HG03565 (cell line): ENCODE measurements at regions not wholly inside any gene's neighbourhood (a gene's known extent, or its start where the extent isn't known, plus 50 kb on each side); places are given as distances from the start of the nearest gene placed in this dataset.
"Not testable (repeated sequence)": the region's sequence is repeated elsewhere in the genome, so short reads cannot be mapped to it uniquely, and the experiment has no call there.

ENCODE experiments used
- ATAC-seq: cut with Tn5 transposase; IDR thresholded peaks from one replicate; pipeline ENCODE4 v1.9.1; 2021; ENCODE audit warnings: mild to moderate bottlenecking, moderate library complexity; ENCODE audit not compliant: unreplicated experiment

GRCh38 chr1:199474738-199475137 lies 552.8 kb upstream of the NR5A2 start:
- ATAC-seq = no peak

GRCh38 chr1:199482426-199482825 lies 545.1 kb upstream of the NR5A2 start:
- no peak for ATAC-seq

- no peak for ATAC-seq
Measured at GRCh38 chr1:199489594-199489993, 537.9 kb upstream of the NR5A2 start.

- no peak for ATAC-seq
Measured at GRCh38 chr1:199490769-199491527, 536.6 kb upstream of the NR5A2 start.

GRCh38 chr1:199495432-199495831 lies 532.1 kb upstream of the NR5A2 start:
- no peak for ATAC-seq

GRCh38 chr1:199498802-199499201 lies 528.7 kb upstream of the NR5A2 start:
- peak; percentile 57 for ATAC-seq

GRCh38 chr1:199508072-199508471 lies 519.4 kb upstream of the NR5A2 start:
- ATAC-seq = no peak

GRCh38 chr1:199508653-199509052 lies 518.9 kb upstream of the NR5A2 start:
- ATAC-seq = no peak

GRCh38 chr1:199509456-199509855 lies 518.1 kb upstream of the NR5A2 start:
- no peak for ATAC-seq

GRCh38 chr1:199510314-199510713 lies 517.2 kb upstream of the NR5A2 start:
- ATAC-seq = peak; percentile 90

- ATAC-seq = no peak
Measured at GRCh38 chr1:199512037-199512710, 515.3 kb upstream of the NR5A2 start.

- no peak for ATAC-seq
Measured at GRCh38 chr1:199515261-199515660, 512.2 kb upstream of the NR5A2 start.

- ATAC-seq = no peak
Measured at GRCh38 chr1:199522338-199522737, 505.2 kb upstream of the NR5A2 start.

- ATAC-seq = no peak
Measured at GRCh38 chr1:199522936-199523335, 504.6 kb upstream of the NR5A2 start.

- ATAC-seq = no peak
Measured at GRCh38 chr1:199529324-199529723, 498.2 kb upstream of the NR5A2 start.

GRCh38 chr1:199533361-199533760 lies 494.1 kb upstream of the NR5A2 start:
- not testable (repeated sequence) for ATAC-seq

GRCh38 chr1:199545780-199546179 lies 481.7 kb upstream of the NR5A2 start:
- peak; percentile 43 for ATAC-seq

GRCh38 chr1:199546323-199546722 lies 481.2 kb upstream of the NR5A2 start:
- ATAC-seq = peak; percentile 26

- ATAC-seq = no peak
Measured at GRCh38 chr1:199549421-199549820, 478.1 kb upstream of the NR5A2 start.

- no peak for ATAC-seq
Measured at GRCh38 chr1:199550199-199551065, 477.1 kb upstream of the NR5A2 start.

GRCh38 chr1:199551967-199552565 lies 475.4 kb upstream of the NR5A2 start:
- ATAC-seq = no peak
